GM12865 (cell line): ENCODE measurements at regions not wholly inside any gene's neighbourhood (a gene's known extent, or its start where the extent isn't known, plus 50 kb on each side); places are given as distances from the start of the nearest gene placed in this dataset.
"Not testable (repeated sequence)": the region's sequence is repeated elsewhere in the genome, so short reads cannot be mapped to it uniquely, and the experiment has no call there.

Experiments
- DNase-seq: peaks from one replicate; pipeline ENCODE4 v3.0.0; 2010; ENCODE audit warnings: low read depth
- H3K4me3 ChIP-seq: 2 replicates; pipeline ENCODE4 v1.5.1; 2011; ENCODE audit warnings: mild to moderate bottlenecking, low read depth, low read length, control low read depth
- CTCF ChIP-seq: IDR thresholded peaks from 2 replicates; pipeline ENCODE4 v1.5.1; 2011; ENCODE audit warnings: low read length, control low read depth, low read depth, inconsistent platforms; ENCODE audit not compliant: insufficient read depth; ENCODE audit errors: missing control alignments

- no peak for DNase-seq
- no peak overlapping the region for H3K4me3 ChIP-seq
- no peak for TF ChIP-seq CTCF
These were observed 253.3 kb downstream of the FAM72C start for GRCh38 chr1:143718524-143718923.

GRCh38 chr1:143718021-143718420, 253.8 kb downstream of the FAM72C start:
- no peak overlapping the region for H3K4me3 ChIP-seq
- no peak for DNase-seq
- no peak for TF ChIP-seq CTCF

DNA sequence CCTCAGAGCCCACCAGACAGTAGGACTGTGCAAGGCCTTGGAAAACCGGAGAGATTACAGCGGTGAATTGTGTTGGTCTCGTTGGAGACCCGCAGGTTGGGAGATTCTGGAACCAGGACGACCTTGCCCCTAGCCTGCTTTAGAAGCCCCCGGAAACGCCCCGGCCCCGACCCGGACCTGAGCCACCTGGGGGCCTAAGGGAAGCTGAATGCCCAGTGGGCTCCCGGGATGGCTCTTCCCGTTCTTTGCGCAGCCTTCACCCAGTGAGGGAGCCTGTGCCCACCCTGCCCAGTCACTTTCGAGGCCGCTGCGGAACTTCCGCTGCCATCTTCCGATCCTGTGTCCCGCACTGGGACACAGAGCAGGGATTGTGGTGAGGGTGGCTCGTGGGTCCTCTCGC, 254.4 kb downstream of the FAM72C start:
- no peak for DNase-seq
- no peak for TF ChIP-seq CTCF
- no peak overlapping the region for H3K4me3 ChIP-seq

- DNase-seq, H3K4me3 ChIP-seq: not testable (repeated sequence)
These were observed 256.9 kb downstream of the FAM72C start for GRCh38 chr1:143714913-143715312.

- DNase-seq = peak; percentile 24
- H3K4me3 ChIP-seq = not testable (repeated sequence)
- TF ChIP-seq CTCF = peak; percentile 45
These were observed 262.1 kb downstream of the FAM72C start for GRCh38 chr1:143709606-143710259.

- not testable (repeated sequence) for H3K4me3 ChIP-seq, DNase-seq
These were observed 269.0 kb downstream of the FAM72C start for GRCh38 chr1:143702739-143703138.

DNA sequence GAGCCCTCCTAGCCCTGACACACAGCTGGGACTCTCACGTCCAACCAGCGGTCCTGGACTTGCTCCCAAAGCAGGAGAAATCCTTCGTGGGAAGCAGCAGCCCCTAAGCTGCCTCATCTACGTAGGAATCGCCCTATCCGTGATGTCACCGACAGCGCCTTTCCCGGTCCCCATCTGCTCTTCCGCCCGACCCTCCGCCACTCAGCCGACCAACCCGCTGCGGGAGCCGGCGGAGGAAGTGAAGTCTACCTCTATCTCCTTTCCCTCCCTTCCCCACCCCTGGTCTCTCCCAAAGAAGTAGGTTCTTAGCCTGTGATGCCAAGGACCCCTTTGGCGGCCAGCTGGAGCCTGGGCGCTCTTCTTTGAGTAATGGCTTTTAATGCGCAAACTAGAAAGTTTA, 272.1 kb downstream of the FAM72C start:
- DNase-seq = no peak

More for the DNA sequence above, 272.1 kb downstream of the FAM72C start:
- no peak for TF ChIP-seq CTCF
- no peak overlapping the region for H3K4me3 ChIP-seq
